ENCODE measurements at regions not wholly inside any gene's neighbourhood (a gene's known extent, or its start where the extent isn't known, plus 50 kb on each side); places are given as distances from the start of the nearest gene placed in this dataset.

DNA sequence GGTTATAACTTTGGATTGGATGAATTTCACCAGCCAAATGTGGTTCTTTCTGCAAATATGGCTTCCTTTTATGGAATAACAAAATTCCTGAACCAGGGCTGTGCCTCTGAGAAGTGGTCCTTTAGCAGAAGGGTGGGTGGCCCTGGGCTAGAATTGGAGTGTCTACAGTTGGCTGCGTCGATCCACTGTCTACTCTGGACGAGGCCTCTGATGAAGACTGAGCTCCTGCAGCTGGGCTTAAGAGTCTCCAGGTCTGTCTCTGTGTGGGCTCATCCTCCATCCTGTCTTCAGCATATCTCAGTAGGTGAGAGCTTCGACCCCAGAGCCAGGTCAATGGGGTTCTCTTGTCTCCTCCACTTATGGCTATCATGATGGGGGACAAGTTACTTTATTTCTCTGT lies 166.3 kb upstream of the PMEPA1 start:
- no peak for DNase-seq (ENCODE audit: low spot score)

DNA sequence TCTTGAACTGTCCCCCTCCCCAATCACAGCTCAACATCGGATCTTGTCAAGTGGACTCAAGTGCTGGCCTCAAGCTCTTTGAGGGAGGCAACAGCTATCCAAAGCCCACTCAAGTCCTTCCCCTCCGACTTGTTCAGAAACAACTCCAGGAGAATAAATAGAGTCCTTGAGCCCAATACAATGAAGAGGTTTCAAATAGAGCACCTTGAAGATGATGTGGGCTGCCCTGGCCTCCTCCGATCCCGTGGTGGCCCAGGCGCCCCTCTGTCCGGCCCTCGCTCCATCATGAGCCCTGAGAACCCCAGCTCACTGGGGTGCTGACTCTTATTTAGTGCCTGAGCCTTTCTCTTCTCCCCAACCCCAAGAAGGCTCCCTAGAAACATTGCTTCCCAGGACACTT lies 164.3 kb upstream of the PMEPA1 start:
- DNase-seq (ENCODE audit: low spot score): no peak

DNA sequence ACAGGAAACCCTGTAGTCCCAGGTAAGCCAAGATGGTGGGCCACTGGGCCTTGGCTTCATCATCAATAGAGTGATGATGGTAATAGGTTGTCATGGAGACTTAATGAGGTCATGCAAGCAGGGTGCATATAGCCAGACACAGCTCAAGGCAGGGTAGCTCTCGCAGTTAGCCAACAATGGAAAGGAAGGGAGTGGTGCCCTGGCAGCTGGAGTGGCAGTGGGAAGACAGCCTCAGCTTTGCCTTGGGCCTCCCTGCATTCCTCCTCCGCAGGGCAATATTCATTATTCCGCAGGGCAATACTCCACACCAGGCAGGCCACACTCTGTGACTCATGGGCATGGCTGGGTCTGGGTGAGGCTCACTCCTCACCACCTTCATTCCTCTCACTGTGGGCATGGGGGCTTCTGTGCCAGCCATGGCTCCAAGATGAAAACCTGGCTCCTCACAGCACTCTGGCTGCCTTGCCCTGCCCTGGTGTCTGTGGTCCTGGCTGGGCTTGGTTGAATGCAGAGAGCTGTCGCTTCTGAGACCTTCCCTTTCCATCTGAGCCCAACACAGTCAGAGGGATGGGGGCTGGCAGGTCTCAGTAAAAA lies 163.1 kb upstream of the PMEPA1 start:
- DNase-seq (ENCODE audit: low spot score): no peak

DNA sequence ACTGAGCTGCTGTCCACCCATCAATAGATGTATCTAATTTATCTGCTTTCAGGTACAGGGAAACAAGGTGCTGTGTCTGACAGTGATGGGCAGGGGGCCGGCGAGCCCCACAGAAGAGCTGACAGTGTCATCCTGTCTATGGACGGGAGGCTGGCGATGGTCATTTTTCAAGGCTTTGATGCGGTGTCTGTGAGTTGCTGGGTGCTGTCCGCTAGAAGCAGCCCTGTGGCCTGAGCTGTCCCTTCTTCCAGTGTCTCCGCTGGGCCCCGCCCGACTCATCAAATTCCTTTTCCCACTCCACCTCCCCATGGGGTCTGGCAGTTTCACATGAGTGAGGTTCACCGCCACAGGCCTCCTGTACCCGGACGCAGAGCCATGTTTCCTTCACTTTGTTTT lies 161.4 kb upstream of the PMEPA1 start:
- no peak for DNase-seq (ENCODE audit: low spot score)

DNA sequence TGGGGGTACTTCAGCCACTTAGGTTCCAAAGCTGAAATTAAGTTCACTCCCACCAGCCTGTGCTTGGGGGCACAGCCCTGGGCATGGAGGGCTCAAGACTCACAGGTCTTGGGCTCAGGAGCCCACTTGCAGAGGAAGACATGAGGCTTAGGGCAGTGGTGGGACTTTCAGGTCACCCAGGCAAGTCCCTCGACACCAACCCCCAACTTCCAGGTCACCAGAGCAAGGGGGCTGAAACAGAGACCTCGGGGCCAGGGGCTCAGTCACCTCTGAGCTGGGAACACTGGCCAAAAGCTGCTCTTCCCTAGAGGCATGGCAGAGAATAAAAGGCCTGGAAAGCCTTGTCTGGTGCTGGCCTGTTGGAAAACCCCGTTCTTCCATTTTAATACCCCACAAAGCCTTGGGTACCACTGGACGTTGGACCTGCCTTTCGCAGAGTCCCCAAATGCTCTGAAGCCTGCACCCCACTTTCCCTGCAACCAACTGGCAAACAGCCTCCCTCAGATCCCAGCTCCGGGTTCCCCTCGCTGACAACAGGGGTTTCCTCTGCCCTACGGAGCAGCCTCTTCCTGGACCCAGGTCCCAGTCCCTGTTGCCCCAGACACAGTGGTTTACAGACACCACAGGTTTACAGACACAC lies 160.9 kb upstream of the PMEPA1 start:
- no peak for DNase-seq (ENCODE audit: low spot score)

DNA sequence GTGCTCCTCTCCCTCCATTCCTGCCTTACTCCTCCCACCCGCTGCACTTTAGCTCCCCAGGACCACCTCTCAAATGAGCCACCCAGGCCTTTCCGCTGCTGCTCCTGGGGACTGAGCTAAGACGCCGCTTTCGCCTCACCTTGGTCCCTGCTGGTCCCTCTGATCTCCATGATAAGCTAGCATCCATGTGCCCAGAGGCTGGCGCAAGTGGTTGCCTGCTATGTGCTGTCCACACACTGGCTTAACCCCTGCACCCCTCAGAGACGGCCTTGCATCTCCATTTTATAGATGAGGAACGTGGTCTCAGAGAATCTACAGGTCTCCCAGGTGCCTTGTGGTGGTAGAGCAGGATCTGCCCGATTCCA lies 160.1 kb upstream of the PMEPA1 start:
- DNase-seq (ENCODE audit: low spot score): no peak

DNA sequence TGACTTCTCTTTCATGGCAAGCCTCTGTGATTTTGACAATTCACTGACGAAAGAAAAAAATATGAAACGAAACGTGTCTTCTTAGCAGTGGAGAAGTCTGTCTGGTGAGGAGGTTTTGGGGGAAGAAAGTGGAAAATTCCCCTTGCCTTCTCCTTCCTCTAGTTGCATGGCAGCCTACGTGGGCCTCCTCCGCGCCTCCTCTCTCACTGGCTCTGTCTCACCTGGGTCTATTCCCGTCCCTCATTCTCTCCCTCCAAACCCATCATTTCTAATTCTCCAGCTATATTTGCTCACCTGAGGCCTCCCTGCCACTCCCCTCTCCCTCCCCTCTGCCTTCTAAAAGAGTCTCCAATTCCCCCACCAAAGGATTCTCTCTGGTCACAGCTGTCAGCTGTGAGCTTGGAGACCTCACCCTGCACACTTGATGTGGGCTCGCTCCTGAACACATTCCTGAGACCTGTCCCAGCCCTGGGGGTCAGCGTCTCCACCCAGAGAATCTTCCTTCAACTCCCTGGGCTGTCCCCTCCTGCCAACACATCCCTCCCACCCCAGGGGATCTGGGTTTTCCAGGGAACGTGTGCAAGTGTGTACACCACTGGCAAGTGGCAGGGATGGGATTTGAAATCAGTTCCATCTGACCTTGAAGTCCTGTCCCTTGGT lies 159.6 kb upstream of the PMEPA1 start:
- no peak for DNase-seq (ENCODE audit: low spot score)

DNA sequence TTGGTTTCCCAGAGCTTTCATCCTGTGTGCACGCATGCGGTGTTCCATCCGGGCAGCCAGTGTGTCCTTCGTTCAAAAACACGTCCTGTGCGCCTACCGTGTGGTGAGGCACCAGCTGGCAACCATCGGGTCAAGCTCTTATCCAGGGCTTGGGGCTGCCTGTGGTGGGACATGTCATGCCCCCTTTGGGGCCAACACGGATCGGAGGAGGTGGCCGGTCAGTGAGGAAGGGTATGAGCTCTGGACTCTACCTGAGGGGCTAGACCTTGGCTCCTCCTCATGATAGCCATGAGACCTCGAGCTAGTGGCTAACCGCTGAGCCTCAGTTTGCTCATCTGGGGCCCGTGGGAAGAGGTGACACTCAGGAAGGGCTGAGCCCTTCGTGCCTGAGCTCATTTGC lies 158.5 kb upstream of the PMEPA1 start:
- DNase-seq (ENCODE audit: low spot score): no peak

DNA sequence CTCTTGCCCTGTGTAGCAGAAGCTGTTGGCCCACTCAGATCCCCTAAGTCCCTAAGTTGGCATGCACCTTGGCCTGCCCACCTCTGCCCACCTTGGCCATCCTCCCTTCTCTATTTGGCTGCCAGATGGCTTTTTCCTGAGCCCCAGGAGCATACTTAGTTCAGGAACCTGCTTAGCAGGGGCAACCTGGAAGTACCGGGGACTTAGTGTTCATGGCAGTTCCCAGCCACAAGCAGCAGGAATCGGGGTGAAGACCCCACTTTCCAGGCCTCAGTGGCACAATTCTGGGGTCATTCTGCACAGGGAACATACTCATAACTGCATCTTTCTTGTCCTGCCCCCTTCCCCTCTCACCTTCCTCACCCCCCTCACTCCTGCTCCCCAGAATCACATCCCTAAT lies 158.0 kb upstream of the PMEPA1 start:
- no peak for DNase-seq (ENCODE audit: low spot score)

DNA sequence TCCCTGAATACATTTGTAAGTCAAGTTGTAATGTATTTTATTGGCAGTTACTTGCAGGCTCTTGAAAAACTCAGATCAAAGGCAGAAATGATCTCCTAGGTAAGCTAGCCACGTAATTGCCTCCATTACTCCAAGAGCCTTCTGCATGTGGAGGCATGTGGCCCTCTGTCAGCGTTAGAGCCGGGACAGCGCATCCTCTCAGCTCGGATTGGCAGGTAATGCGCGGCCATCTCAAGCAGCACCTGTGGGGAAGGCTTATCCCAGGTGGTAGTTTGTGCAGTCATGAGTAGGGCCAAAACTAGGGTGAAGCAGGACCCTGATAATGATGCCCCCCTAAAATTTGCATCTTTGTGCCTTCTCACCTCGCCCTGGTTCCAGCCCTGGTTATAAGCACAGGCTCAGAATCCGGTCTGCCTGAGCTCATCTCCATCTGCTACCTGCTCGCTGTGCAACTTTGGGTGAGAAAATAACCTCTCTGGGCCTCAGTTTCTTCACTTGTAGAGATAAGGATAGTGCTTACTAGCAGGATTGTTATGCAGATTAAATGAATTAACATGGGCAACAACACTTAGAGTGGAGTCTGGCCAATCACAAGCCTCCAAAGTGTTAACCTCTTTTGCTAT lies 157.5 kb upstream of the PMEPA1 start:
- DNase-seq (ENCODE audit: low spot score): no peak

DNA sequence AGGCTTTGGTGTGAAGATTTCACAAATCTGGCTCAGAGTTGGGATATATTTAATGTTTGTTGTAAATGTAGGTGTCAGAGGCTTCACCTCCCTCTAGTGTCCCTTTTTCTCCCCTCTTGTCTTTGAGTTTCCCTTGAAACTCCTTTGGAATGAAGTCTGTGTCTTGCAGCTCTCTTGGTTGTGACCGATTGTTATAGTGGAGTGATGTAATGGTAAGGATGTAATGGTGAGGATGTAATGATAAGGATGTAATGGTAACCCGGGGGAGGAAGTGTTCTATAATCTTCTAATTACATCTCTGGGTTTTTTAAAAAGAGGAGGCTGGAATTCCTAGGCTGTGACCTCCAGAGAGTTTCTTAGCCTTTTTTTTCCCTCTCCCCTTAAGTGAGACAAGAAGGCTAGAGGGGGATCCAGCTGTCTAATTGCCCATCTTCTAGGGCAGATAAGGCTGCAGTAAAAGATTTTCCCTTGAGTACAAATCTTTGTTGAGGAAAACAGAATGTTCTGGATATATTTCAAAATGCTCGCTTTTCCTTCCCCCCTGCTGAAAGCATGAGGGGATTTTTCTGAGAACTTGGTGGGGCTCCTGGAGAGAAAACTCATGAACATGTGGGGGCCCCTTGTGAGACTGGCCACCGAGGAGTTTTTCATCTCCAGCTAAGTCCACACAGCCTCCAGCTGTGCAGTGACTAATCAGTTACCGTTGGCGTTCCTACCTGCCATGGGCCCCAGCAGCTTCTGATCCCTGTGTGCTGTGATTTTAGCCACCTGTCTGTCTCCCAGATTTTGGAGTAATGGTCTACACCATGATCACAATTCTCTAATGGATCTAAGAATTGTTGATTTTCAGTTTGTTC lies 156.7 kb upstream of the PMEPA1 start:
- DNase-seq (ENCODE audit: low spot score): no peak

DNA sequence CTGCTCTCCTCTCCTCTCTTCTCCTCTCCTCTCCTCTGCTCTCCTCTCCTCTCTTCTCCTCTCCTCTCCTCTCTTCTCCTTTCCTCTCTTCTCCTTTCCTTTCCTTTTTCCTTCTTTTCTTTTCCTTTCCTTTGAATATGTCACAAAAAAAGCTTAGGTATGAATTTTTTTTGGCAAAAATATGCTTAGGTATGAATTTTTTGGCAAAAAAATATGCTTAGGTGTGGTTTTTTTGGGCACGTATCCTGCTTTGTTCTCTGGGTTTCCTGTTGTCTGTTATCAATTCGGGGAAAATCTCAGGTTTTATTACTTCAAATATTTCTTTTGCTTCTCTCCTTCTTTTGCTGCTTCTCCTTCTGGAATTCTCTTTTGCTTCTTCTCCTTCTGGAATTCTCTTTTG lies 155.5 kb upstream of the PMEPA1 start:
- DNase-seq (ENCODE audit: low spot score): no peak

DNA sequence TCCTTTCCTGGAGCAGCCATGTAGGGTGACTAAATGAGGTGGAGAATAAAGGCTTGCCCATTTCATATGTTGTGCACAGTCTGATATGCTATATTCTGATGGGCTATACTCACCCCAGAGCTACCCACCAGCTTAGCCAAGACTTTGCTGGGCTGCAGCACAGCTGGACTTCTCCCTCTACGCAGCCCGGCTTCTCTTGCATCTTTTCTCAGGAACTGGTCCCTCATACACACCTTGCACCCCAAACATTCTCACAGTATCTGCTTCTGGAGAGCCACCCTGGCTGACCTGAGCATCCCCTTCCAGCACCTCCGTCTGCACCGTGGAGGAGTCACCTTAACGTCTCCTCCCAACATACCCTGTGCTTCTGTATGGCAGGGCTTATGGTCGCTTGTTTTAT lies 150.8 kb upstream of the PMEPA1 start:
- DNase-seq (ENCODE audit: low spot score): no peak

DNA sequence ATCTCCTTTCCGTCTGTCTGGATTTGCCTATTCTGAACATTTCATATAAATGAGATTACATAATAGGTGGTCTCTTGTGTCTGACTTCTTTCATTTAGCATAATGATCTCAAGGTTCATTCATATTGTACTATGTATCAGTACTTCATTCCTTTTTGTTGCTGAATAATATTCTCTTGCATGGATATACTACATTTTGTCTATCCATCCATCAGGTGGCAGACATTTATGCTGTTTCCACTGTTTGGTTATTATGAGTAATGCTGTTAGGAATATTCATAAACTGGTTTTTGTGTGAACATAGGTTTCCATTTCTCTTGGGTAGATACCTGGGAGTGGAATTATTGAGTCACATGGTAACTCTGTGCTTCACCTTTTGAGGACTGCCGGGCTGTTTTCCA lies 148.2 kb upstream of the PMEPA1 start:
- no peak for DNase-seq (ENCODE audit: low spot score)

DNA sequence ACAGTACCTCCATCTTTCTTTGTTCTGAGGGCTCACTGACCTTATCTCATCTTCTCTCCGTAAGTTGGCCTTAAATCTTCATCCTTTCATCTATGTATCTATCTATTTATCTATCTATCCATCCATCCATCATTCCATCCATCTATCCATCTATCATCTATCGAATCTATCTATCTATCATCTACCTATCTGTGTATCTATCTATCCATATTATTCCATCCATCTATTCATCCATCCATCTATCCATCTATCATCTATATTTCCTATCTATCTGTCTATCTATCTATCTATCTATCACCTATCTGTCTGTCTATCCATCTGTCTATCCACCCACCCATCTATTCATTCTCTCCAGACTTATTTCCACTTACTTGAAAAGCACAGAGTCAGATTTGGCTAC lies 147.3 kb upstream of the PMEPA1 start:
- no peak for DNase-seq (ENCODE audit: low spot score)

DNA sequence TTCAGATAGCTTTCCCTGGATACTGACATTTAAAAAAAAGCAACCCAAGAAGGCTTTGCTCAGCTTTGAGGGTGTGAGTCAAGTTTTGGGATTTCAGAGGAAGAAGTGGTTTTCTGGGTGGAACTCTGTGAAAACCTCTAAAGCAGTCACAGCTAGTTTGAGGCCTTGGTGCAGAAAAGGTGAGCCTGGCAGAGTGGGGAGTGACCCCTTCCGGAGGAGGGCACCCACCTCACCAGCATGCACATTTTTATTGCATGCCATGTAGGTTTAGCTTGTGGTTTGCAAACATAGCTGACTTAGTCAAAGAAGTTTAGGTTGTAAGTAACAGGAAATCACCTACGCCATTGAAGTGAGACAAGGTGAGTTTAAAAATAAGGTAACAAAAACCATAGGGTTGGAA lies 146.8 kb upstream of the PMEPA1 start:
- DNase-seq (ENCODE audit: low spot score): no peak

DNA sequence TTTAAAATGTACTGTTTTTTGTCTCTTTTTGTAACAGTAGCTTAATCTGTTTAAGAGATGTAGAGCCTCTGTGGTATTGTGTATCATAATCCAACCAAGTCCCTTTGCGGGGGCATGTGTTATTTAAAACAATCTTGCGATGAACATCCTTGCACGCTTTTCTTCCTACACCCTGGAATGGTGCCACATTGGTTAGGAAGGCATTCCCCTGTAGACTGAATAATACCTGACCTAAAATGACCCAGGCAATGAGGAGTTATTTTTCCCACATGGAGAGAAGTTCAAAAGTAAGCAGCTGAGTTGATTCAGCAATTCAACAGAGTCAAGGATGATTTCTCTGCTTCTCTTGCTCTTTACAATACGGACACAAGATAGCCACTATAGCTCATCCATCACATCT lies 142.0 kb upstream of the PMEPA1 start:
- DNase-seq (ENCODE audit: low spot score): no peak

DNA sequence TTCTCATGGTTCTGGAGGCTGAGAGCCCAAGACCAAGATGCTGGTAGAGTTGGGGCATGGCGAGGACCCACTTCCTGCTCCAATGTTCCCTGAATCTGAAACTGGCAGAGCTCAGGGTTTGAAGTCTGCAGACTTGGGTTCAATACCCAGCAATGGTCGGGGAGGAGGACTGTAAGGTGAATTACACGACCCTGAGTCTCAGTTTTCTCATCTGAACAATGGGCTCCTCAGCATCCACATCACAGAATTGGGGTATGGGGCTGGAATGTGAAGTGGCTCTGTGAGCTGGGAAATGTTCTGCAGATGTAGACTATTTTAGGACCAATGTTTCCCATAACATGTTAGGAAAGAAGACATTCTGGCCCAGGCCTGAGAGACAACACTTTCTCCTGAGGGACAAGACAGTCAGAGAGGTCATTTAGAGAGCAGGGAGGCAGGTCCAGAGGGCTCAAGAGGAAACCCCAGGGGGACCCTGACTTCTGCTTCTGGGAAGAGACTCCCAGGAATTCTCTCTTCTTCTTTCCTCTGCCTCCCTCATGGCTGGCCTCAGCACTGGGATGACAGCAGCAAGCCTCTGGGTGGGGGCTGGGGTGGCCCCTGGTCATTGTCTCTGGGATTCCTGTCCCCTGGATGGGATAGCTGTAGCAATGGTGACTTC lies 141.3 kb upstream of the PMEPA1 start:
- DNase-seq (ENCODE audit: low spot score): no peak

DNA sequence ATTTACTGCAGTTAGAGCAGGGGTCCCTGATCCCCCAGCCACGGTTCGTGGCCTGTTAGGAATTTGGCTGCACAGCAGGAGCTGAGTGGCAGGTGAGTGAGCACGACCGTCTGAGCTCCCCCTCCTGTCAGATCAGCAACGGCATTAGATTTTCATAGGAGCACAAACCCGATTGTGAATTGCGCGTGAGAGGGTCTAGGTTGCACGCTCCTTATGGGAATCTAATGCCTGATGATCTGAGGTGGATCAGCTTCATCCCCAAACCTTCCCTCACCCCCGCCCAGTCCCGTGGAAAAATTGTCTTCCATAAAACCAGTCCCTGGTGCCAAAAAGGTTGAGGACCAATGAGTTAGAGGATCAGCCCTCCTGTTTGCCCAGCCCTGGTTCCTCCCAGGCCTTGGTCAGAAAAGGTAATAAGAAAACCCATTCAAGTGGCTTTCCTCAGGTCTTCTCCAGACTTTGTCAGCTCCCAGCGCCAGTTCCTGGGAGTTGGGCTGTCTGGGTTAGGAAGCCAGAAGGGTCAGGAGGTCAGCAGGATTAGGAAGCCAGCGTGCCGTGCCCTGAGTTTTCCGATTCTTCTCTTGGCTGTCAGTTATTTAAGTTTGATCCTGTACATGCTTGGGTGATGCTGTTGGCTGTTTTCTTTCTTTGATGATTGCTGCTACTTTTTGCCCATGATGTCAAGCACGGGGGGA lies 139.9 kb upstream of the PMEPA1 start:
- no peak for DNase-seq (ENCODE audit: low spot score)

DNA sequence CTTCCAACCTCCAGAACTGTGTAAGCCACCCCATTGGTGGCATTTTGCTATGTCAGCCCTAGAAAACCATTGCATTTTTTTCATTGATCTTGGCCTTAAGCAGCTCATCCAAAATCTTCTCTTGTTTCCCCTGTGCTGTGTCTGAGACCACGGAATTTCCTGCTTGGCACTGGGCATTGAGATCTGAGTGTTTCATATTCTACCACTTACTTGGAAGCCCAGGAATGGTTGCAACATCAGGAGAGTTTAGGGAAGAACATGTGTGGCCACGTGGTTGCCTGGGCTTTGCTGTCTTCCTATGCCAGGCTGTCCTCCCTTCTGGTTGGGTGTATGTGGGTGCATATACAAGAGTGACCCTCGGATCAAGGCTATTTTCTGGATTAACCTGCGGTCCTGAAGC lies 139.3 kb upstream of the PMEPA1 start:
- DNase-seq (ENCODE audit: low spot score): peak; percentile 56

DNA sequence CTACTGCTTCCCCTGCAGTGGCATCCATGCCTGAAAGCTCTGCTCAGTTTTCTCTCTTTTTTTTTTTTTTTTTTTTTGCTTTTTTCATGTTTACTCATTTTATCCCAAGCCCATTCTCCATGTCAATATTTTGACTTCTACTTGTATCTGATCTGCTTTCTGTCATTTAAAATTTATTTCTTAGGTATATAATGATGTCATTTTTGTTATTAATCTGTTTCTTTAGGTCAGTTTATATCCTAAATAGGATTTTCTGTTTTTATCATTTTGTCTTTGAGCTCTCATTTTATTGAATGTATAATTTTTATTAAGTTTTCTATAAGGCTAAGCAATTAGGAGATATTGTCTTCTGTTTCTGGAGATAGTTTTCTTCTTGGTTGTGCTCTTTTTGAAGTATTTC lies 138.5 kb upstream of the PMEPA1 start:
- DNase-seq (ENCODE audit: low spot score): no peak
